ENCODE measurements at regions not wholly inside any gene's neighbourhood (a gene's known extent, or its start where the extent isn't known, plus 50 kb on each side); places are given as distances from the start of the nearest gene placed in this dataset.
"Not testable (repeated sequence)": the region's sequence is repeated elsewhere in the genome, so short reads cannot be mapped to it uniquely, and the experiment has no call there.

GRCh38 chr6:14591998-14592397, 474.4 kb downstream of the CD83 start:
- no peak for DNase-seq (ENCODE audit: low read depth in 4 of 4, low spot score in 1 of 4)

GRCh38 chr6:14593286-14593685, 475.7 kb downstream of the CD83 start:
- DNase-seq (ENCODE audit: low read depth in 4 of 4, low spot score in 1 of 4) = no peak

- no peak for DNase-seq (ENCODE audit: low read depth in 4 of 4, low spot score in 1 of 4)
Observed at GRCh38 chr6:14595751-14596150, 478.2 kb downstream of the CD83 start.

GRCh38 chr6:14596410-14596809, 478.8 kb downstream of the CD83 start:
- DNase-seq (ENCODE audit: low read depth in 4 of 4, low spot score in 1 of 4) = no peak

GRCh38 chr6:14597090-14597489, 479.5 kb downstream of the CD83 start:
- no peak for DNase-seq (ENCODE audit: low read depth in 4 of 4, low spot score in 1 of 4)

- no peak for DNase-seq (ENCODE audit: low read depth in 4 of 4, low spot score in 1 of 4)
Observed at GRCh38 chr6:14598017-14598864, 480.7 kb downstream of the CD83 start.

GRCh38 chr6:14600306-14600705, 482.7 kb downstream of the CD83 start:
- DNase-seq (ENCODE audit: low read depth in 4 of 4, low spot score in 1 of 4) = not testable (repeated sequence)

- no peak for DNase-seq (ENCODE audit: low read depth in 4 of 4, low spot score in 1 of 4)
Observed at GRCh38 chr6:14601490-14601889, 483.9 kb downstream of the CD83 start.

- DNase-seq (ENCODE audit: low read depth in 4 of 4, low spot score in 1 of 4) = no peak
Observed at GRCh38 chr6:14606353-14606752, 488.8 kb downstream of the CD83 start.

GRCh38 chr6:14610141-14610540, 492.6 kb downstream of the CD83 start:
- DNase-seq (ENCODE audit: low read depth in 4 of 4, low spot score in 1 of 4) = no peak

GRCh38 chr6:14612016-14612980, 494.7 kb downstream of the CD83 start:
- no peak for DNase-seq (ENCODE audit: low read depth in 4 of 4, low spot score in 1 of 4)

GRCh38 chr6:14614631-14615030, 497.1 kb downstream of the CD83 start:
- DNase-seq (ENCODE audit: low read depth in 4 of 4, low spot score in 1 of 4) = no peak

- DNase-seq (ENCODE audit: low read depth in 4 of 4, low spot score in 1 of 4) = no peak
Observed at GRCh38 chr6:14616656-14617055, 499.1 kb downstream of the CD83 start.

GRCh38 chr6:14618759-14619418, 501.3 kb downstream of the CD83 start:
- no peak for DNase-seq (ENCODE audit: low read depth in 4 of 4, low spot score in 1 of 4)

GRCh38 chr6:14619419-14619781, 501.8 kb downstream of the CD83 start:
- DNase-seq (ENCODE audit: low read depth in 4 of 4, low spot score in 1 of 4) = no peak

GRCh38 chr6:14620522-14620921, 502.9 kb downstream of the CD83 start:
- DNase-seq (ENCODE audit: low read depth in 4 of 4, low spot score in 1 of 4) = no peak

GRCh38 chr6:14621518-14621917, 503.9 kb downstream of the CD83 start:
- no peak for DNase-seq (ENCODE audit: low read depth in 4 of 4, low spot score in 1 of 4)

- DNase-seq (ENCODE audit: low read depth in 4 of 4, low spot score in 1 of 4) = no peak
Observed at GRCh38 chr6:14622085-14622484, 504.5 kb downstream of the CD83 start.

- DNase-seq (ENCODE audit: low read depth in 4 of 4, low spot score in 1 of 4) = no peak
Observed at GRCh38 chr6:14622909-14623505, 505.4 kb downstream of the CD83 start.

- DNase-seq (ENCODE audit: low read depth in 4 of 4, low spot score in 1 of 4) = no peak
Observed at GRCh38 chr6:14625173-14625895, 507.8 kb downstream of the CD83 start.
